Neural progenitor cell (in vitro differentiated cells): ENCODE measurements at regions not wholly inside any gene's neighbourhood (a gene's known extent, or its start where the extent isn't known, plus 50 kb on each side); places are given as distances from the start of the nearest gene placed in this dataset.
A peak's percentile ranks its signal among the peaks of the same experiment; 100 is the strongest.

Experiments used
- DNase-seq: peaks from one replicate; pipeline ENCODE4 v3.0.0-alpha.2; 2016; ENCODE audit warnings: low spot score
- H2AFZ ChIP-seq: fragments of 200-600 bp; sonication (generic); replicated peaks from 2 replicates; pipeline ENCODE4 v1.6.1; 2016; ENCODE audit warnings: antibody characterized with exemption
- H3F3A ChIP-seq: fragments of 200-600 bp; sonication (generic); 2 replicates; pipeline ENCODE4 v1.6.1; 2016; ENCODE audit warnings: antibody characterized with exemption, low read depth
- H3K27ac ChIP-seq: fragments of 200-600 bp; sonication (generic); 2 replicates; pipeline ENCODE4 v1.5.1; 2016; ENCODE audit warnings: mild to moderate bottlenecking
- H3K27me3 ChIP-seq: fragments of 200-600 bp; sonication (generic); 2 replicates; pipeline ENCODE4 v1.6.1; 2016; ENCODE audit warnings: mild to moderate bottlenecking, moderate library complexity
- H3K36me3 ChIP-seq: fragments of 200-600 bp; sonication (generic); 2 replicates; pipeline ENCODE4 v1.5.1; 2016
- H3K4me1 ChIP-seq: fragments of 200-600 bp; sonication (generic); 2 replicates; pipeline ENCODE4 v1.6.1; 2016; ENCODE audit warnings: mixed run types
- H3K4me2 ChIP-seq: fragments of 200-600 bp; sonication (generic); 2 replicates; pipeline ENCODE4 v1.6.1; 2016
- H3K4me3 ChIP-seq: fragments of 200-600 bp; sonication (generic); 2 replicates; pipeline ENCODE4 v1.5.1; 2016
- H3K79me2 ChIP-seq: fragments of 200-600 bp; sonication (generic); 2 replicates; pipeline ENCODE4 v1.6.1; 2016; ENCODE audit warnings: low read depth
- H3K9ac ChIP-seq: fragments of 200-600 bp; sonication (generic); 2 replicates; pipeline ENCODE4 v1.6.1; 2016
- H3K9me3 ChIP-seq: fragments of 200-600 bp; sonication (generic); 2 replicates; pipeline ENCODE4 v1.5.1; 2016; ENCODE audit warnings: low read depth
- H4K20me1 ChIP-seq: fragments of 200-600 bp; sonication (generic); 2 replicates; pipeline ENCODE4 v1.6.1; 2016; ENCODE audit warnings: low read depth
- H3K27ac Mint-ChIP-seq: 3 replicates; pipeline ENCODE4 v1.8.0; 2021; ENCODE audit warnings: mixed read lengths
- H3K27me3 Mint-ChIP-seq: 2 replicates; pipeline ENCODE4 v1.8.0; 2022; ENCODE audit warnings: low read depth, mild to moderate bottlenecking, inconsistent platforms, moderate library complexity, mixed read lengths; ENCODE audit not compliant: insufficient read depth
- H3K36me3 Mint-ChIP-seq: 3 replicates; pipeline ENCODE4 v1.8.0; 2021; ENCODE audit warnings: mixed read lengths
- H3K4me1 Mint-ChIP-seq: 3 replicates; pipeline ENCODE4 v1.8.0; 2021; ENCODE audit warnings: mixed read lengths
- H3K4me3 Mint-ChIP-seq: 3 replicates; pipeline ENCODE4 v1.8.0; 2021; ENCODE audit warnings: mild to moderate bottlenecking, moderate library complexity, mixed read lengths
- H3K9me3 Mint-ChIP-seq: 3 replicates; pipeline ENCODE4 v1.8.0; 2020; ENCODE audit warnings: mixed read lengths
- EZH2 ChIP-seq: fragments of 200-600 bp; sonication (generic); IDR thresholded peaks from 2 replicates; pipeline ENCODE4 v1.6.1; 2017; ENCODE audit warnings: antibody characterized with exemption, mild to moderate bottlenecking, moderate library complexity
- EZH2phosphoT487 ChIP-seq: fragments of 200-600 bp; sonication (generic); IDR thresholded peaks from 2 replicates; pipeline ENCODE4 v1.6.1; 2017; ENCODE audit warnings: antibody characterized with exemption
- TF ChIP-seq, protein P1 (sequence below): fragments of 200-600 bp; sonication (generic); IDR thresholded peaks from 2 replicates; pipeline ENCODE4 v1.5.1; 2017; ENCODE audit warnings: antibody characterized with exemption, mild to moderate bottlenecking

DNA sequence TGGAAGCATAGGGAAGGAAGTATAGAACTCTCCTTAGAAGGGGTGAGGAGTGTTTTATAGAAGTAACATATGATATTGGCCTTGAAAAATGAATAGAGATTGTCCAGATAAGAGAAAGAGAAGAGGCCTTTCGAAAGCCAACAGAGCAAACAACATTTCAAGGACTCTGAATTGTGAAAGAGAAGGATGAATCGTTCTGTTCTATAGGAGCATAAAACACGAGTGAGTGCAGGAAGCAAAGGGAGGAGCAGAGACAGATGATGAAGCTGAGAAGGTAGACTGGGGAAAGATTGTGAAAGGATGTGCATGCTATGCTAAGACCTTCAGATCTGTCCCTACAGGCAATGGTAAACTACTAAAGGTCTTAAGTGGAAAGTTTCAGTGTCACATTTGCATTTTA is 271.0 kb downstream of the TMEM161B start:
- peaks cover 3% of the 10 kb centered on the region for H3K9me3 Mint-ChIP-seq
- no peak overlapping the region for H3K4me3 Mint-ChIP-seq
- no peak for DNase-seq
- peaks cover 2% of the 10 kb centered on the region for H3K27me3 Mint-ChIP-seq
- Histone ChIP-seq H3K4me1 (no peaks in the 10 kb centered on the region), H3K27ac (no peak overlapping the region), H3K79me2 (no peaks in the 10 kb centered on the region), H4K20me1 (no peaks in the 10 kb centered on the region), H3F3A (no peaks in the 10 kb centered on the region), H3K9me3 (no peaks in the 10 kb centered on the region), H2AFZ (no peak overlapping the region), H3K36me3 (no peaks in the 10 kb centered on the region), H3K27me3 (no peaks in the 10 kb centered on the region), H3K4me2 (no peak overlapping the region), H3K4me3 (no peak overlapping the region), H3K9ac (no peak overlapping the region)
- TF ChIP-seq EZH2phosphoT487: no peak
- no peak for TF ChIP-seq EZH2
- TF ChIP-seq, protein P1, sequence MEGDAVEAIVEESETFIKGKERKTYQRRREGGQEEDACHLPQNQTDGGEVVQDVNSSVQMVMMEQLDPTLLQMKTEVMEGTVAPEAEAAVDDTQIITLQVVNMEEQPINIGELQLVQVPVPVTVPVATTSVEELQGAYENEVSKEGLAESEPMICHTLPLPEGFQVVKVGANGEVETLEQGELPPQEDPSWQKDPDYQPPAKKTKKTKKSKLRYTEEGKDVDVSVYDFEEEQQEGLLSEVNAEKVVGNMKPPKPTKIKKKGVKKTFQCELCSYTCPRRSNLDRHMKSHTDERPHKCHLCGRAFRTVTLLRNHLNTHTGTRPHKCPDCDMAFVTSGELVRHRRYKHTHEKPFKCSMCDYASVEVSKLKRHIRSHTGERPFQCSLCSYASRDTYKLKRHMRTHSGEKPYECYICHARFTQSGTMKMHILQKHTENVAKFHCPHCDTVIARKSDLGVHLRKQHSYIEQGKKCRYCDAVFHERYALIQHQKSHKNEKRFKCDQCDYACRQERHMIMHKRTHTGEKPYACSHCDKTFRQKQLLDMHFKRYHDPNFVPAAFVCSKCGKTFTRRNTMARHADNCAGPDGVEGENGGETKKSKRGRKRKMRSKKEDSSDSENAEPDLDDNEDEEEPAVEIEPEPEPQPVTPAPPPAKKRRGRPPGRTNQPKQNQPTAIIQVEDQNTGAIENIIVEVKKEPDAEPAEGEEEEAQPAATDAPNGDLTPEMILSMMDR: no peak
- H3K36me3 Mint-ChIP-seq: no peaks in the 10 kb centered on the region
- no peak overlapping the region for H3K27ac Mint-ChIP-seq
- no peaks in the 10 kb centered on the region for H3K4me1 Mint-ChIP-seq

- H3K4me1 Mint-ChIP-seq: no peaks in the 10 kb centered on the region
- no peaks in the 10 kb centered on the region for H3K27me3 ChIP-seq
- no peak overlapping the region for H3K27ac ChIP-seq
- TF ChIP-seq EZH2phosphoT487: no peak
- TF ChIP-seq EZH2: no peak
- TF ChIP-seq, protein P1: no peak
- peaks cover 7% of the 10 kb centered on the region for H3K27me3 Mint-ChIP-seq
- no peaks in the 10 kb centered on the region for H3K4me1 ChIP-seq
- H3K9me3 ChIP-seq: no peaks in the 10 kb centered on the region
- no peak overlapping the region for H3K9ac ChIP-seq
- no peak overlapping the region for H3K4me3 ChIP-seq
- H4K20me1 ChIP-seq: no peaks in the 10 kb centered on the region
- H3K9me3 Mint-ChIP-seq: no peaks in the 10 kb centered on the region
- DNase-seq: no peak
- H3K4me3 Mint-ChIP-seq: no peak overlapping the region
- no peak overlapping the region for H3K27ac Mint-ChIP-seq
- no peaks in the 10 kb centered on the region for H3F3A ChIP-seq
- no peaks in the 10 kb centered on the region for H3K36me3 ChIP-seq
- H3K79me2 ChIP-seq: no peaks in the 10 kb centered on the region
- no peaks in the 10 kb centered on the region for H3K36me3 Mint-ChIP-seq
- no peak overlapping the region for H2AFZ ChIP-seq
- no peak overlapping the region for H3K4me2 ChIP-seq
Observed at GRCh38 chr5:87966213-87966612, 302.4 kb downstream of the TMEM161B start.

DNA sequence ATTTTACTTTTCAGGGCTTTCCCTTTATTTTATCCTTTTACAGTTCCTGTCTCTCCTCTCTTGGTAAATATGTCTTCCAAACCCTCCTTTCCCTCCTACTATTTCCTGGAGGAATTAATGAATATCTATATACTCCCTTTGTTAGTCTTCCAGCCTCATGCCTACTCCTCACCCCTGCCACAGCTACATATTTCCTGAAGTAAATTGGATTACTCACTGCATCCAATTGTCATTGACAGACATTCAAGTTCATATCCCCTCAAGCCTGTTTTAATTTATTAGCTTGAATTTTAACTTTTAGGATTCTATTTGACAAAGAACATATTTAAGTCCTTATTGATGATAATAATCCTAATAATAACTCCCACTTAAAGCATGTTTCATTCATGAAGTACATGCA is 314.5 kb downstream of the TMEM161B start:
- Histone ChIP-seq H3K27me3 (no peaks in the 10 kb centered on the region), H4K20me1 (no peaks in the 10 kb centered on the region), H3K4me3 (no peak overlapping the region), H3K9me3 (no peaks in the 10 kb centered on the region), H3K27ac (no peak overlapping the region), H3K4me2 (no peak overlapping the region), H2AFZ (no peak overlapping the region), H3K9ac (no peak overlapping the region), H3K4me1 (peaks cover 20% of the 10 kb centered on the region), H3K36me3 (no peaks in the 10 kb centered on the region), H3K79me2 (no peaks in the 10 kb centered on the region), H3F3A (no peaks in the 10 kb centered on the region)
- H3K27ac Mint-ChIP-seq: no peak overlapping the region
- H3K4me1 Mint-ChIP-seq: peaks cover 36% of the 10 kb centered on the region
- H3K4me3 Mint-ChIP-seq: no peak overlapping the region
- TF ChIP-seq EZH2phosphoT487 (no peak), EZH2 (no peak)
- TF ChIP-seq, protein P1: no peak
- no peaks in the 10 kb centered on the region for H3K36me3 Mint-ChIP-seq
- no peak for DNase-seq
- H3K9me3 Mint-ChIP-seq: no peaks in the 10 kb centered on the region
- no peaks in the 10 kb centered on the region for H3K27me3 Mint-ChIP-seq

- H3K4me2 ChIP-seq: peak overlapping the region; percentile 47
- no peak overlapping the region for H3K9ac ChIP-seq
- H3K36me3 ChIP-seq: no peaks in the 10 kb centered on the region
- Mint-ChIP-seq H3K36me3 (no peaks in the 10 kb centered on the region), H3K9me3 (no peaks in the 10 kb centered on the region), H3K27ac (no peak overlapping the region), H3K4me3 (no peak overlapping the region), H3K27me3 (peaks cover under 1% of the 10 kb centered on the region), H3K4me1 (peaks cover 49% of the 10 kb centered on the region)
- DNase-seq: no peak
- peaks cover 27% of the 10 kb centered on the region for H3K4me1 ChIP-seq
- no peaks in the 10 kb centered on the region for H3K27me3 ChIP-seq
- no peaks in the 10 kb centered on the region for H3F3A ChIP-seq
- H3K27ac ChIP-seq: no peak overlapping the region
- TF ChIP-seq EZH2phosphoT487 (no peak), EZH2 (no peak)
- TF ChIP-seq, protein P1: no peak
- H3K9me3 ChIP-seq: no peaks in the 10 kb centered on the region
- H3K79me2 ChIP-seq: no peaks in the 10 kb centered on the region
- H2AFZ ChIP-seq: no peak overlapping the region
- H3K4me3 ChIP-seq: no peak overlapping the region
- H4K20me1 ChIP-seq: no peaks in the 10 kb centered on the region
Observed at GRCh38 chr5:87951661-87952060, 317.0 kb downstream of the TMEM161B start.
